Suprapubic skin (tissue), 4 donors: ENCODE measurements at regions not wholly inside any gene's neighbourhood (a gene's known extent, or its start where the extent isn't known, plus 50 kb on each side); places are given as distances from the start of the nearest gene placed in this dataset.

Experiments
- DNase-seq, 2 donors: peaks; one replicate each; pipeline ENCODE4 v3.0.0-alpha.2; 2019; ENCODE audit warnings: low spot score in 2 of 2
- H3K27ac ChIP-seq: fragments of 200-600 bp; sonication (generic); one replicate; pipeline ENCODE4 v1.5.1; 2019
- H3K27me3 ChIP-seq: fragments of 200-600 bp; sonication (generic); one replicate; pipeline ENCODE4 v1.5.1; 2019
- H3K36me3 ChIP-seq: fragments of 200-600 bp; sonication (generic); one replicate; pipeline ENCODE4 v1.5.1; 2019
- H3K4me1 ChIP-seq: fragments of 200-600 bp; sonication (generic); one replicate; pipeline ENCODE4 v1.5.1; 2019
- H3K4me3 ChIP-seq: fragments of 200-600 bp; sonication (generic); one replicate; pipeline ENCODE4 v1.5.1; 2019; ENCODE audit warnings: mild to moderate bottlenecking
- H3K9me3 ChIP-seq: fragments of 200-600 bp; sonication (generic); one replicate; pipeline ENCODE4 v1.5.1; 2019
- CTCF ChIP-seq, 2 donors: fragments of 200-600 bp in 1 of 2; fragments of 450-650 bp in 1 of 2; sonication (generic) in 1 of 2; IDR thresholded peaks; one replicate each; pipeline ENCODE4 v1.5.1; 2016 to 2019; ENCODE audit warnings: antibody characterized with exemption in 2 of 2, mild to moderate bottlenecking in 1 of 2, moderate library complexity in 1 of 2
- EP300 ChIP-seq: sonication (generic); formaldehyde crosslinking; IDR thresholded peaks from one replicate; pipeline ENCODE4 v1.6.1; 2017; ENCODE audit warnings: antibody characterized with exemption
- POLR2A ChIP-seq, 2 donors: fragments of 450-650 bp; IDR thresholded peaks; one replicate each; pipeline ENCODE4 v1.6.1; 2017; ENCODE audit warnings: antibody characterized with exemption in 2 of 2, mild to moderate bottlenecking in 2 of 2, moderate library complexity in 2 of 2
- POLR2AphosphoS5 ChIP-seq, 3 donors: sonication (generic); formaldehyde crosslinking; IDR thresholded peaks; one replicate each; pipeline ENCODE4 v1.6.1; 2017; ENCODE audit warnings: antibody characterized with exemption in 3 of 3
- WGBS: methylation state at CpG from one replicate; pipeline ENCODE4 v1.1.5; 2018; 5-methylcytosine and 5-hydroxymethylcytosine counted together

- no peak for DNase-seq
- Histone ChIP-seq H3K36me3 (no peaks in the 10 kb centered on the region), H3K9me3 (no peaks in the 10 kb centered on the region), H3K27me3 (no peaks in the 10 kb centered on the region), H3K27ac (no peak overlapping the region), H3K4me3 (no peak overlapping the region), H3K4me1 (no peaks in the 10 kb centered on the region)
- no peak for TF ChIP-seq EP300
- WGBS: 89% methylated on average over 6 of the region's 6 CpGs
These were observed 633.2 kb downstream of the TNS3 start for GRCh38 chr7:46948716-46949115.

GRCh38 chr7:46945328-46945727 is 636.6 kb downstream of the TNS3 start:
- H3K27ac ChIP-seq: no peak overlapping the region
- H3K4me1 ChIP-seq: no peaks in the 10 kb centered on the region
- no peaks in the 10 kb centered on the region for H3K27me3 ChIP-seq
- H3K4me3 ChIP-seq: no peak overlapping the region
- TF ChIP-seq EP300 (no peak), CTCF (IDR thresholded peaks at IDR 0.05) (no peak), POLR2A (IDR thresholded peaks at IDR 0.05) (no peak), POLR2AphosphoS5 (IDR thresholded peaks at IDR 0.05) (no peak)
- H3K36me3 ChIP-seq: no peaks in the 10 kb centered on the region
- DNase-seq: no peak
- no peaks in the 10 kb centered on the region for H3K9me3 ChIP-seq

GRCh38 chr7:46943996-46944395 is 637.9 kb downstream of the TNS3 start:
- TF ChIP-seq CTCF (IDR thresholded peaks at IDR 0.05) (no peak), POLR2A (IDR thresholded peaks at IDR 0.05) (no peak), POLR2AphosphoS5 (IDR thresholded peaks at IDR 0.05) (no peak), EP300 (no peak)
- Histone ChIP-seq H3K27ac (no peak overlapping the region), H3K27me3 (no peaks in the 10 kb centered on the region), H3K9me3 (no peaks in the 10 kb centered on the region), H3K4me3 (no peak overlapping the region), H3K4me1 (no peaks in the 10 kb centered on the region), H3K36me3 (no peaks in the 10 kb centered on the region)
- WGBS: 73% methylated on average over 3 of the region's 3 CpGs
- no peak for DNase-seq

GRCh38 chr7:46942574-46942973 is 639.3 kb downstream of the TNS3 start:
- DNase-seq: no peak
- WGBS: 98% methylated on average over 5 of the region's 5 CpGs
- H3K4me3 ChIP-seq: no peak overlapping the region
- H3K27ac ChIP-seq: no peak overlapping the region
- H3K9me3 ChIP-seq: no peaks in the 10 kb centered on the region
- H3K36me3 ChIP-seq: no peaks in the 10 kb centered on the region
- no peaks in the 10 kb centered on the region for H3K27me3 ChIP-seq
- no peak for TF ChIP-seq POLR2A (IDR thresholded peaks at IDR 0.05)
- TF ChIP-seq EP300: no peak
- TF ChIP-seq POLR2AphosphoS5 (IDR thresholded peaks at IDR 0.05): no peak
- no peak for TF ChIP-seq CTCF (IDR thresholded peaks at IDR 0.05)
- no peaks in the 10 kb centered on the region for H3K4me1 ChIP-seq

- Histone ChIP-seq H3K9me3 (no peaks in the 10 kb centered on the region), H3K27me3 (no peaks in the 10 kb centered on the region), H3K27ac (no peak overlapping the region), H3K4me3 (no peak overlapping the region), H3K4me1 (no peaks in the 10 kb centered on the region), H3K36me3 (no peaks in the 10 kb centered on the region)
- no peak for TF ChIP-seq POLR2AphosphoS5 (IDR thresholded peaks at IDR 0.05)
- no peak for TF ChIP-seq CTCF (IDR thresholded peaks at IDR 0.05)
- TF ChIP-seq POLR2A (IDR thresholded peaks at IDR 0.05): no peak
- TF ChIP-seq EP300: no peak
- WGBS: 89% methylated on average over 5 of the region's 5 CpGs
- DNase-seq: no peak
These were observed 641.7 kb downstream of the TNS3 start for GRCh38 chr7:46940178-46940577.

GRCh38 chr7:46939558-46939957 is 642.4 kb downstream of the TNS3 start:
- no peak for TF ChIP-seq POLR2AphosphoS5 (IDR thresholded peaks at IDR 0.05)
- no peak for TF ChIP-seq CTCF (IDR thresholded peaks at IDR 0.05)
- no peak for TF ChIP-seq POLR2A (IDR thresholded peaks at IDR 0.05)
- TF ChIP-seq EP300: no peak
- DNase-seq: no peak
- 89% methylated on average over 5 of the region's 8 CpGs for WGBS

More at GRCh38 chr7:46939558-46939957, 642.4 kb downstream of the TNS3 start:
- Histone ChIP-seq H3K4me1 (peaks cover under 1% of the 10 kb centered on the region), H3K27ac (no peak overlapping the region), H3K9me3 (no peaks in the 10 kb centered on the region), H3K4me3 (no peak overlapping the region), H3K27me3 (no peaks in the 10 kb centered on the region), H3K36me3 (no peaks in the 10 kb centered on the region)
